HepG2 (cell line): ENCODE measurements at regions not wholly inside any gene's neighbourhood (a gene's known extent, or its start where the extent isn't known, plus 50 kb on each side); places are given as distances from the start of the nearest gene placed in this dataset.
"Not testable (repeated sequence)": the region's sequence is repeated elsewhere in the genome, so short reads cannot be mapped to it uniquely, and the experiment has no call there.

Experiments used
- ATAC-seq: fragments of 200-7000 bp; cut with Tn5 transposase; 3 replicates; pipeline ENCODE4 v1.9.1; 2020; ENCODE audit warnings: mild to moderate bottlenecking, moderate library complexity
- BruUV-seq: library from RNA; stranded (reverse); fragments of 400-500 nt; replicated peaks from 2 replicates; lab custom pipeline; 2021; lab: Mats Ljungman, UMichigan
- CTCF ChIA-PET: fragments of 300-600 bp; formaldehyde crosslinking; extraction: SDS; loops from one replicate; lab custom pipeline; 2021; ENCODE audit warnings: low total read pairs, inconsistent platforms, low intra/inter-chr PET ratio; lab: Yijun Ruan, JAX
- POLR2A ChIA-PET: fragments of 350-600 bp; sonication (Branson Sonifier 250); formaldehyde crosslinking; loops from one replicate; lab custom pipeline; 2020; ENCODE audit warnings: antibody characterized with exemption, inconsistent platforms; lab: Yijun Ruan, JAX
- DNase-seq: peaks from one replicate; pipeline ENCODE4 v3.0.0-alpha.2; 2015; ENCODE audit warnings: low spot score
- FAIRE-seq: peaks from 3 replicates; lab custom pipeline; 2011; peaks lifted over from hg19 to GRCh38; lab: Jason Lieb, UNC
- H2AFZ ChIP-seq: one replicate; pipeline ENCODE4 v1.6.1; 2011; ENCODE audit warnings: low read length, inconsistent platforms
- H3K27ac ChIP-seq: fragments of 300-600 bp; 3 replicates; pipeline ENCODE4 v1.8.0; 2011; ENCODE audit warnings: mixed run types, mild to moderate bottlenecking, mixed read lengths, low read length, inconsistent platforms; ENCODE audit not compliant: insufficient read depth; ENCODE audit errors: extremely low read length
- H3K27me3 ChIP-seq, 2 experiments: fragments of 200-600 bp in 1 of 2; 2 replicates in 1 of 2; 3 replicates in 1 of 2; pipeline versions ENCODE4 v1.6.0 to v1.8.0; 2011; ENCODE audit warnings: low read length in 2 of 2, mild to moderate bottlenecking in 2 of 2, moderate library complexity in 2 of 2, inconsistent platforms in 1 of 2; ENCODE audit not compliant: insufficient read depth in 2 of 2, control insufficient read depth in 1 of 2
- H3K36me3 ChIP-seq, 2 experiments: fragments of 200-600 bp in 1 of 2; replicated peaks in 1 of 2; 2 replicates in 1 of 2; 3 replicates in 1 of 2; pipeline versions ENCODE4 v1.5.1 to v1.8.0; 2011; ENCODE audit warnings: low read length in 2 of 2, inconsistent platforms in 1 of 2; ENCODE audit not compliant: insufficient read depth in 2 of 2, control insufficient read depth in 1 of 2
- H3K4me1 ChIP-seq: 2 replicates; pipeline ENCODE4 v1.5.1; 2012; ENCODE audit warnings: low read length, inconsistent platforms; ENCODE audit not compliant: insufficient read depth
- H3K4me2 ChIP-seq: 2 replicates; pipeline ENCODE4 v1.6.0; 2011; ENCODE audit warnings: low read depth, low read length, inconsistent platforms
- H3K4me3 ChIP-seq, 3 experiments: fragments of 200-600 bp in 1 of 3; sonication (generic), shearing (Covaris generic) in 1 of 3; replicated peaks in 1 of 3; 2 replicates each; pipeline ENCODE4 v1.5.1; 2011 to 2016; ENCODE audit warnings: low read length in 3 of 3, inconsistent platforms in 2 of 3, low read depth in 2 of 3, mild to moderate bottlenecking in 2 of 3, control low read depth in 1 of 3, mixed read lengths in 1 of 3; ENCODE audit not compliant: insufficient read depth in 1 of 3
- H3K79me2 ChIP-seq: one replicate; pipeline ENCODE4 v1.6.1; 2011; ENCODE audit warnings: low read length, inconsistent platforms; ENCODE audit not compliant: insufficient read depth
- H3K9ac ChIP-seq: 2 replicates; pipeline ENCODE4 v1.6.0; 2011; ENCODE audit warnings: mild to moderate bottlenecking, low read depth, low read length, inconsistent platforms; ENCODE audit not compliant: insufficient read depth
- H3K9me3 ChIP-seq: 2 replicates; pipeline ENCODE4 v1.5.1; 2012; ENCODE audit warnings: mild to moderate bottlenecking, low read length
- H4K20me1 ChIP-seq: 2 replicates; pipeline ENCODE4 v1.6.0; 2011; ENCODE audit warnings: inconsistent platforms, mild to moderate bottlenecking, low read length, moderate library complexity; ENCODE audit not compliant: insufficient read depth
- GATAD1 ChIP-seq: IDR thresholded peaks from 2 replicates; pipeline ENCODE4 v1.6.1; 2016; ENCODE audit warnings: missing genetic modification reagents, missing compliant biosample characterization
- MAFF ChIP-seq: IDR thresholded peaks from 2 replicates; pipeline ENCODE4 v1.6.1; 2011; ENCODE audit warnings: low read depth, low read length, improper control_type of control experiment
- MAFK ChIP-seq, 2 experiments: IDR thresholded peaks in 1 of 2; conservative IDR thresholded peaks in 1 of 2; 2 replicates each; pipeline ENCODE4 v1.6.1; 2011; ENCODE audit warnings: improper control_type of control experiment in 2 of 2, low read length in 2 of 2
- MAZ ChIP-seq, 2 experiments: sonication (generic) in 1 of 2; formaldehyde crosslinking in 1 of 2; IDR thresholded peaks; 2 replicates each; pipeline versions ENCODE4 v1.5.0 to v1.6.1; 2012 to 2020; ENCODE audit warnings: low read depth in 2 of 2, mild to moderate bottlenecking in 2 of 2, borderline replicate concordance in 1 of 2, improper control_type of control experiment in 1 of 2, low read length in 1 of 2, missing genetic modification reagents in 1 of 2, moderate library complexity in 1 of 2
- PAF1 ChIP-seq: IDR thresholded peaks from 2 replicates; pipeline ENCODE4 v1.6.1; 2016; ENCODE audit warnings: missing genetic modification reagents, missing compliant biosample characterization
- ZC3H13 ChIP-seq: sonication (generic); formaldehyde crosslinking; IDR thresholded peaks from 2 replicates; pipeline ENCODE4 v1.8.1; 2023; ENCODE audit warnings: mild to moderate bottlenecking, missing genetic modification reagents, moderate library complexity
- ZFP36L1 ChIP-seq: sonication (generic); formaldehyde crosslinking; IDR thresholded peaks from 2 replicates; pipeline ENCODE4 v1.8.0; 2022; ENCODE audit warnings: mild to moderate bottlenecking, missing genetic modification reagents, moderate library complexity
- ZNF10 ChIP-seq: sonication (generic); formaldehyde crosslinking; IDR thresholded peaks from 2 replicates; pipeline ENCODE4 v1.4.0; 2020; ENCODE audit warnings: mild to moderate bottlenecking, low read depth, missing genetic modification reagents, borderline replicate concordance
- WGBS: methylation state at CpG from one replicate; pipeline ENCODE4 v1.1.6; 2017; ENCODE audit warnings: low lambda C conversion rate; 5-methylcytosine and 5-hydroxymethylcytosine counted together
- in situ Hi-C: cut with HindIII; loops from 2 replicates; pipeline ENCODE4 v1.10.0; 2017; ENCODE audit warnings: low pct_unique_long_range_greater_than_20kb; ENCODE audit not compliant: extremely low pct_ligation_motif_present
- intact Hi-C: fragments of 100-400 bp; cut with micrococcal nuclease; formaldehyde crosslinking; loops from one replicate; pipeline ENCODE4 v1.10.0; 2022; ENCODE audit not compliant: unreplicated experiment

GRCh38 chr4:105072095-105072494, 74.6 kb upstream of the TET2 start:
- H3K36me3 ChIP-seq, H3K9me3 ChIP-seq, H3K27ac ChIP-seq, POLR2A ChIA-PET, H3K4me2 ChIP-seq, H3K27me3 ChIP-seq, ATAC-seq, CTCF ChIA-PET, intact Hi-C loops, DNase-seq, H3K4me3 ChIP-seq, H4K20me1 ChIP-seq, in situ Hi-C loops, H2AFZ ChIP-seq, FAIRE-seq, H3K4me1 ChIP-seq, H3K79me2 ChIP-seq, BruUV-seq, H3K9ac ChIP-seq: not testable (repeated sequence)
- WGBS, result 17% methylated on average over 2 of the region's 2 CpGs

- TF ChIP-seq MAFK (conservative IDR thresholded peaks at IDR 0.05 in 1 of 2, IDR thresholded peaks at IDR 0.05 in 1 of 2; ENCODE audit: low read length in 2 of 2) (peak in 1 of 2 experiments; percentile 69; a peak in 2 of 4 replicates), ZC3H13 (CRISPR knock-in tag) (no peak), PAF1 (CRISPR knock-in tag) (no peak), ZFP36L1 (CRISPR knock-in tag) (no peak), MAFF (peak; percentile 60; the same call in 1 of the 2 replicates), ZNF10 (CRISPR knock-in tag) (no peak), GATAD1 (CRISPR knock-in tag) (no peak), MAZ (IDR thresholded peaks at IDR 0.05; ENCODE audit: borderline replicate concordance, low read depth, low read length) (no peak), MAZ (CRISPR knock-in tag; IDR thresholded peaks at IDR 0.05; ENCODE audit: low read depth) (no peak)
- no peaks in the 10 kb centered on the region for H3K4me1 ChIP-seq
- intact Hi-C loops (no loop called here), in situ Hi-C loops (no loop called here)
- POLR2A ChIA-PET, result no interaction called here
- H3K27ac ChIP-seq, result no peak overlapping the region
- no peak overlapping the region for H3K9ac ChIP-seq
- H3K27me3 ChIP-seq, result 0 out of 5 replicates have a peak, but pooled peaks cover 0 to 1% of the 10 kb centered on the region in 2 experiments
- H4K20me1 ChIP-seq, result no peaks in the 10 kb centered on the region
- DNase-seq, result no peak
- CTCF ChIA-PET, result no interaction called here
- no peaks in the 10 kb centered on the region for H3K36me3 ChIP-seq
- H3K9me3 ChIP-seq, result no peaks in the 10 kb centered on the region
- no peak for FAIRE-seq
- no peak overlapping the region for H3K4me2 ChIP-seq
- ATAC-seq, result no peak
- H3K4me3 ChIP-seq, result no peak overlapping the region
- no peak overlapping the region for H2AFZ ChIP-seq
- BruUV-seq, result no TSS peak
- H3K79me2 ChIP-seq, result no peaks in the 10 kb centered on the region
Measured at GRCh38 chr4:105074097-105074496, 72.6 kb upstream of the TET2 start.
